DOHH2 (cell line): ENCODE measurements at regions not wholly inside any gene's neighbourhood (a gene's known extent, or its start where the extent isn't known, plus 50 kb on each side); places are given as distances from the start of the nearest gene placed in this dataset.

Source experiments
- CTCF ChIP-seq: fragments of 200-600 bp; sonication (generic); IDR thresholded peaks from one replicate; pipeline ENCODE4 v1.5.1; 2014; ENCODE audit warnings: antibody characterized with exemption, mild to moderate bottlenecking, low read depth, low read length; ENCODE audit not compliant: poor library complexity, severe bottlenecking
- EZH2phosphoT487 ChIP-seq: fragments of 200-600 bp; sonication (generic); IDR thresholded peaks from 2 replicates; pipeline ENCODE4 v1.6.1; 2017; ENCODE audit warnings: borderline replicate concordance, mild to moderate bottlenecking, antibody characterized with exemption, low read length, moderate library complexity, mixed read lengths

- TF ChIP-seq CTCF (no peak), EZH2phosphoT487 (no peak)
Measured at GRCh38 chr2:157948856-157949255, 72.7 kb upstream of the ACVR1 start.
